HUES48 (cell line): ENCODE measurements at regions not wholly inside any gene's neighbourhood (a gene's known extent, or its start where the extent isn't known, plus 50 kb on each side); places are given as distances from the start of the nearest gene placed in this dataset.

Experiments used
- H3K27ac ChIP-seq: one replicate; pipeline ENCODE4 v1.7.0; 2013; ENCODE audit warnings: low read depth, low read length, inconsistent platforms
- H3K27me3 ChIP-seq: 2 replicates; pipeline ENCODE4 v1.6.1; 2013; ENCODE audit warnings: mild to moderate bottlenecking, low read length; ENCODE audit not compliant: control insufficient read depth, insufficient read depth
- H3K36me3 ChIP-seq: 2 replicates; pipeline ENCODE4 v1.6.1; 2013; ENCODE audit warnings: low read length; ENCODE audit not compliant: control insufficient read depth, insufficient read depth
- H3K4me1 ChIP-seq: 2 replicates; pipeline ENCODE4 v1.6.1; 2013; ENCODE audit warnings: mild to moderate bottlenecking, low read length; ENCODE audit not compliant: control insufficient read depth, insufficient read depth
- H3K4me3 ChIP-seq: 2 replicates; pipeline ENCODE4 v1.5.1; 2013; ENCODE audit warnings: mild to moderate bottlenecking, low read depth, low read length
- H3K9ac ChIP-seq: 2 replicates; pipeline ENCODE4 v1.6.1; 2013; ENCODE audit warnings: mild to moderate bottlenecking, low read depth, low read length, moderate library complexity
- H3K9me3 ChIP-seq: 2 replicates; pipeline ENCODE4 v1.6.1; 2013; ENCODE audit warnings: low read length; ENCODE audit not compliant: control insufficient read depth, insufficient read depth

DNA sequence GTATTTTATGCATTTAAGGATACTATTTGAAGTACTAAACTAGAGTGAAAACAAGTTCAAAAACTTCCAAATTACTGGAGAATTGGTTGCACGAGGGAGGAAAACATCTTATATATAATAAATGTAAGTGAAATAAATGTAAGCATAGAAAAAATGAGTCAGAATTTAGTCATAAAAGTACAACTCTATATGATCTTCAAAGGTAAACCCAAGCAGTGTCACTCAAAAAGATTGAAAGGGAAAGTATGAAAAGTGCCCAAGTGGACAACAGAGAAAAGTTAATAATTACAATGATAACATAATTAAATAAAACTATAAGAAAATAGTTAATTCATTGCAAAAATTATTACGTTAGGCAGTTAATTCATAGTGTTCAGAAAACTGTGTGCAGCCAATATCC lies 2288.5 kb upstream of the C9orf72 start:
- no peaks in the 10 kb centered on the region for H3K9me3 ChIP-seq
- no peak overlapping the region for H3K27ac ChIP-seq
- H3K36me3 ChIP-seq = no peaks in the 10 kb centered on the region
- no peaks in the 10 kb centered on the region for H3K27me3 ChIP-seq
- H3K4me3 ChIP-seq = no peak overlapping the region
- H3K4me1 ChIP-seq = no peaks in the 10 kb centered on the region
- H3K9ac ChIP-seq = no peak overlapping the region

- H3K4me1 ChIP-seq = no peaks in the 10 kb centered on the region
- H3K9me3 ChIP-seq = no peaks in the 10 kb centered on the region
- no peaks in the 10 kb centered on the region for H3K36me3 ChIP-seq
- no peak overlapping the region for H3K4me3 ChIP-seq
- H3K9ac ChIP-seq = no peak overlapping the region
- no peak overlapping the region for H3K27ac ChIP-seq
- no peaks in the 10 kb centered on the region for H3K27me3 ChIP-seq
Observed at GRCh38 chr9:29865764-29866313, 2292.6 kb upstream of the C9orf72 start.

GRCh38 chr9:29866556-29866955 lies 2293.3 kb upstream of the C9orf72 start:
- H3K9ac ChIP-seq = no peak overlapping the region
- no peaks in the 10 kb centered on the region for H3K27me3 ChIP-seq
- H3K27ac ChIP-seq = no peak overlapping the region
- H3K9me3 ChIP-seq = no peaks in the 10 kb centered on the region
- no peaks in the 10 kb centered on the region for H3K4me1 ChIP-seq
- no peaks in the 10 kb centered on the region for H3K36me3 ChIP-seq
- H3K4me3 ChIP-seq = no peak overlapping the region

GRCh38 chr9:29873579-29873978 lies 2300.3 kb upstream of the C9orf72 start:
- Histone ChIP-seq H3K9me3 (no peaks in the 10 kb centered on the region), H3K4me1 (peaks cover 16% of the 10 kb centered on the region), H3K27ac (no peak overlapping the region), H3K27me3 (no peaks in the 10 kb centered on the region), H3K36me3 (no peaks in the 10 kb centered on the region), H3K9ac (no peak overlapping the region), H3K4me3 (no peak overlapping the region)

DNA sequence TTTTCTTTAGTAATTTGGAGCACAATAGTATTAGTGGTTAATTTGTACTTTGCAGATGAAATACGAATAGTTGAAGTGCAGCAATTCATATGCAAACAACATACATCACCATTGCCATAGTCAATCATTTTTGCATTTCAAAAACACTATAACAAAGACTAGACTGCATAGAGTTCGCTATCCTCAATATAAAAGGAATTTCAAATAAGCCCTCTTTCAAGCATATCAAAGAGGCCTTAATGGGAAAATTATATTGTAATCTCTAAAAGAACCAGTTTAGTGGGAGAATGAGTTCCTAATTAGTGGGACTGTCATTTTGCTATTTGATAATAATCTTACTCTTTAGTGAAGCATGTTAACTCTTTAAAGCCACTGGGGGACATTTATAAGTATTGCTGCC lies 2302.3 kb upstream of the C9orf72 start:
- no peak overlapping the region for H3K9ac ChIP-seq
- H3K4me3 ChIP-seq = no peak overlapping the region
- H3K36me3 ChIP-seq = no peaks in the 10 kb centered on the region
- peak overlapping the region; percentile 69 for H3K27ac ChIP-seq
- no peaks in the 10 kb centered on the region for H3K27me3 ChIP-seq
- H3K9me3 ChIP-seq = no peaks in the 10 kb centered on the region
- peaks cover 16% of the 10 kb centered on the region for H3K4me1 ChIP-seq

- Histone ChIP-seq H3K4me1 (no peaks in the 10 kb centered on the region), H3K4me3 (no peak overlapping the region), H3K27ac (no peak overlapping the region), H3K27me3 (no peaks in the 10 kb centered on the region), H3K9me3 (no peaks in the 10 kb centered on the region), H3K9ac (no peak overlapping the region), H3K36me3 (no peaks in the 10 kb centered on the region)
Observed at GRCh38 chr9:29882767-29883166, 2309.5 kb upstream of the C9orf72 start.

DNA sequence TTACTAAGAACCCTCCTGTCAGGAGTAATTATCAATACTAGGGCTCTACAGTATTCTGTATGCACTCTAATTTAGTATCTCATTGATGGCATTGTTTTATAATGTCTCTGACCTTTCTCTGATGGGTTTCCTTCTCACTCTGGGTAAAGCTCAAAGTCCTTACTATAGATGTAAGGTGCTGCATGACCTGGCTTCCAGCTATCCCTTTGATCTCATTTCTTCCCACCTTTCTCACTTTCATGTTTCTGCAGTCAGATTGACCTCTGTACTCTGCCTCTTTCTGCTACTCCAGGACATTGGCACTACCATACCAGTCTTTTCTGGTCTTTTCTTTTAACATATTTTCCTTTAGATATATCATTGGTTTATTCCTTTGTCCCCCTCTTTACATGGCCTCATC lies 2332.8 kb upstream of the C9orf72 start:
- Histone ChIP-seq H3K27ac (no peak overlapping the region), H3K9ac (no peak overlapping the region), H3K9me3 (no peaks in the 10 kb centered on the region), H3K4me1 (no peaks in the 10 kb centered on the region), H3K4me3 (no peak overlapping the region), H3K27me3 (no peaks in the 10 kb centered on the region), H3K36me3 (no peaks in the 10 kb centered on the region)

- no peak overlapping the region for H3K27ac ChIP-seq
Observed at GRCh38 chr9:29928072-29928471, 2354.8 kb upstream of the C9orf72 start.

GRCh38 chr9:29939559-29939958 lies 2366.3 kb upstream of the C9orf72 start:
- H3K9me3 ChIP-seq = no peaks in the 10 kb centered on the region
- no peak overlapping the region for H3K27ac ChIP-seq
- no peak overlapping the region for H3K4me3 ChIP-seq
- no peaks in the 10 kb centered on the region for H3K27me3 ChIP-seq
- H3K9ac ChIP-seq = no peak overlapping the region
- no peaks in the 10 kb centered on the region for H3K36me3 ChIP-seq
- no peaks in the 10 kb centered on the region for H3K4me1 ChIP-seq

More at GRCh38 chr9:29928072-29928471, 2354.8 kb upstream of the C9orf72 start:
- Histone ChIP-seq H3K4me3 (no peak overlapping the region), H3K9ac (no peak overlapping the region), H3K9me3 (no peaks in the 10 kb centered on the region), H3K27me3 (no peaks in the 10 kb centered on the region), H3K36me3 (no peaks in the 10 kb centered on the region), H3K4me1 (no peaks in the 10 kb centered on the region)

GRCh38 chr9:29945012-29945411 lies 2371.7 kb upstream of the C9orf72 start:
- Histone ChIP-seq H3K4me1 (no peaks in the 10 kb centered on the region), H3K9me3 (no peaks in the 10 kb centered on the region), H3K27me3 (no peaks in the 10 kb centered on the region), H3K9ac (no peak overlapping the region), H3K36me3 (no peaks in the 10 kb centered on the region), H3K27ac (no peak overlapping the region), H3K4me3 (no peak overlapping the region)

GRCh38 chr9:29958469-29958868 lies 2385.2 kb upstream of the C9orf72 start:
- H3K4me1 ChIP-seq = peaks cover 8% of the 10 kb centered on the region; the same call in 1 of the 2 replicates
- H3K27me3 ChIP-seq = no peaks in the 10 kb centered on the region
- H3K36me3 ChIP-seq = no peaks in the 10 kb centered on the region

GRCh38 chr9:29965834-29966233 lies 2392.6 kb upstream of the C9orf72 start:
- Histone ChIP-seq H3K27ac (no peak overlapping the region), H3K9ac (no peak overlapping the region), H3K36me3 (no peaks in the 10 kb centered on the region), H3K9me3 (no peaks in the 10 kb centered on the region), H3K27me3 (no peaks in the 10 kb centered on the region), H3K4me3 (no peak overlapping the region), H3K4me1 (no peaks in the 10 kb centered on the region)

More at GRCh38 chr9:29958469-29958868, 2385.2 kb upstream of the C9orf72 start:
- H3K27ac ChIP-seq = no peak overlapping the region
- H3K4me3 ChIP-seq = no peak overlapping the region
- no peaks in the 10 kb centered on the region for H3K9me3 ChIP-seq
- no peak overlapping the region for H3K9ac ChIP-seq
